Spleen (tissue), 11 donors: ENCODE measurements at regions not wholly inside any gene's neighbourhood (a gene's known extent, or its start where the extent isn't known, plus 50 kb on each side); places are given as distances from the start of the nearest gene placed in this dataset.

Experiments
- DNase-seq: peaks from one replicate; pipeline ENCODE4 v3.0.0-alpha.2; 2020
- H3K27ac ChIP-seq, 8 donors: fragments of 200-600 bp; sonication (generic) in 7 of 8; 1 replicate in 4 of 8; 2 replicates in 4 of 8; pipeline versions ENCODE4 v1.5.0 to v1.8.0; 2016 to 2021; ENCODE audit warnings: inconsistent platforms in 4 of 8, mild to moderate bottlenecking in 4 of 8, moderate library complexity in 1 of 8
- H3K27me3 ChIP-seq, 7 donors: fragments of 200-600 bp; sonication (generic) in 6 of 7; replicated peaks in 1 of 7; 1 replicate in 4 of 7; 2 replicates in 3 of 7; pipeline versions ENCODE4 v1.5.0 to v1.8.0; 2016 to 2021; ENCODE audit warnings: inconsistent platforms in 3 of 7, mild to moderate bottlenecking in 1 of 7
- H3K36me3 ChIP-seq, 6 donors: fragments of 200-600 bp; sonication (generic) in 5 of 6; 1 replicate in 4 of 6; 2 replicates in 2 of 6; pipeline versions ENCODE4 v1.5.0 to v1.8.0; 2016 to 2021; ENCODE audit warnings: inconsistent platforms in 2 of 6
- H3K4me1 ChIP-seq, 6 donors: fragments of 200-600 bp; sonication (generic) in 5 of 6; 1 replicate in 3 of 6; 2 replicates in 3 of 6; pipeline versions ENCODE4 v1.5.0 to v1.8.0; 2016 to 2021; ENCODE audit warnings: inconsistent platforms in 3 of 6
- H3K4me3 ChIP-seq, 8 donors: fragments of 200-600 bp; sonication (generic) in 7 of 8; 1 replicate in 4 of 8; 2 replicates in 4 of 8; pipeline versions ENCODE4 v1.5.0 to v1.8.0; 2016 to 2021; ENCODE audit warnings: inconsistent platforms in 4 of 8, mild to moderate bottlenecking in 4 of 8, moderate library complexity in 2 of 8
- H3K9me3 ChIP-seq, 8 donors: fragments of 200-600 bp; sonication (generic) in 7 of 8; 1 replicate in 4 of 8; 2 replicates in 4 of 8; pipeline versions ENCODE4 v1.5.0 to v1.8.0; 2016 to 2021; ENCODE audit warnings: inconsistent platforms in 4 of 8
- CTCF ChIP-seq, 11 experiments: fragments of 200-600 bp in 7 of 11; fragments of 450-650 bp in 4 of 11; sonication (generic) in 4 of 11; IDR thresholded peaks in 8 of 11; conservative IDR thresholded peaks in 3 of 11; 1 replicate in 7 of 11; 2 replicates in 4 of 11; pipeline versions ENCODE4 v1.4.0 to v1.8.0; 2016 to 2021; ENCODE audit warnings: antibody characterized with exemption in 11 of 11, inconsistent platforms in 4 of 11, mild to moderate bottlenecking in 1 of 11
- POLR2A ChIP-seq, 3 donors: fragments of 450-650 bp; IDR thresholded peaks; one replicate each; pipeline ENCODE4 v1.5.1; 2017; ENCODE audit warnings: antibody characterized with exemption in 3 of 3, mild to moderate bottlenecking in 1 of 3
- POLR2AphosphoS5 ChIP-seq, 3 donors: sonication (generic); formaldehyde crosslinking; IDR thresholded peaks; one replicate each; pipeline ENCODE4 v1.5.1; 2017; ENCODE audit warnings: antibody characterized with exemption in 3 of 3
- WGBS, 5 donors: extraction: QIAGEN DNeasy Blood & Tissue Kit in 3 of 5; methylation state at CpG; one replicate each; pipeline versions ENCODE4 v1.1.5 to v1.1.7; 2013 to 2018; 5-methylcytosine and 5-hydroxymethylcytosine counted together
- intact Hi-C: fragments of 100-400 bp; cut with DNase I; formaldehyde crosslinking; loops from one replicate; pipeline ENCODE4 v1.15.0; 2023; ENCODE audit warnings: low total_unique reads
- donor health status: healthy with polysubstance abuse.
- donor health status: DM: no; HTN: no; CAD: no; lungs with moderate emphysema.
- donor health status: DM: no; HTN: no; CAD: no.
- donor health status: Bipolar disorder and iron deficiency.
- donor health status: healthy.
- donor health status: DM: no; HTN: no; CAD: no.
- donor health status: DM: yes; HTN: yes; CAD: no.

GRCh38 chr10:118856106-118856505 is 101.3 kb upstream of the CACUL1 start:
- intact Hi-C loops, result no loop called here
- Histone ChIP-seq H3K4me1 (no peaks in the 10 kb centered on the region), H3K27ac (no peak overlapping the region), H3K9me3 (peaks cover 0 to 7% (median 0%) of the 10 kb centered on the region in 8 donors), H3K27me3 (peaks cover 0 to 7% (median 0%) of the 10 kb centered on the region in 7 donors), H3K36me3 (no peaks in the 10 kb centered on the region), H3K4me3 (no peak overlapping the region)
- TF ChIP-seq POLR2A (IDR thresholded peaks at IDR 0.05) (no peak), CTCF (IDR thresholded peaks at IDR 0.05 in 8 of 11, conservative IDR thresholded peaks at IDR 0.05 in 3 of 11) (no peak), POLR2AphosphoS5 (IDR thresholded peaks at IDR 0.05) (no peak)
- DNase-seq, result no peak
- 76 to 95% (median 83%) methylated on average over 3 of the region's 3 CpGs for WGBS, 5 donors

GRCh38 chr10:118865998-118866693 is 111.4 kb upstream of the CACUL1 start:
- H3K36me3 ChIP-seq, result no peaks in the 10 kb centered on the region
- H3K27ac ChIP-seq, result no peak overlapping the region
- H3K9me3 ChIP-seq, result no peaks in the 10 kb centered on the region
- DNase-seq, result no peak
- 72 to 79% (median 78%) methylated on average over 6 of the region's 6 CpGs for whole genome bisulfite sequencing, 5 donors
- no peak overlapping the region for H3K4me3 ChIP-seq
- peaks cover 0 to 12% (median 9%) of the 10 kb centered on the region in 6 donors for H3K4me1 ChIP-seq
- intact Hi-C loops, result no loop called here
- no peak for TF ChIP-seq POLR2A (IDR thresholded peaks at IDR 0.05)
- TF ChIP-seq CTCF (IDR thresholded peaks at IDR 0.05 in 8 of 11, conservative IDR thresholded peaks at IDR 0.05 in 3 of 11), result no peak
- no peak for TF ChIP-seq POLR2AphosphoS5 (IDR thresholded peaks at IDR 0.05)
- H3K27me3 ChIP-seq, result no peaks in the 10 kb centered on the region

- no peak for DNase-seq
- Histone ChIP-seq H3K4me1 (peaks cover 0 to 17% (median 10%) of the 10 kb centered on the region in 6 donors), H3K9me3 (no peaks in the 10 kb centered on the region), H3K27me3 (no peaks in the 10 kb centered on the region), H3K36me3 (no peaks in the 10 kb centered on the region), H3K27ac (no peak overlapping the region), H3K4me3 (no peak overlapping the region)
- intact Hi-C loops, result no loop called here
- 85 to 92% (median 88%) methylated on average over 3 of the region's 3 CpGs for WGBS, 5 donors
- TF ChIP-seq CTCF (IDR thresholded peaks at IDR 0.05 in 8 of 11, conservative IDR thresholded peaks at IDR 0.05 in 3 of 11), result no peak
- no peak for TF ChIP-seq POLR2A (IDR thresholded peaks at IDR 0.05)
- no peak for TF ChIP-seq POLR2AphosphoS5 (IDR thresholded peaks at IDR 0.05)
Observed at GRCh38 chr10:118867768-118868167, 113.0 kb upstream of the CACUL1 start.

GRCh38 chr10:118868589-118868988 is 113.8 kb upstream of the CACUL1 start:
- H3K36me3 ChIP-seq, result no peaks in the 10 kb centered on the region
- no peak overlapping the region for H3K4me3 ChIP-seq
- intact Hi-C loops, result no loop called here
- no peaks in the 10 kb centered on the region for H3K9me3 ChIP-seq
- no peaks in the 10 kb centered on the region for H3K27me3 ChIP-seq
- DNase-seq, result no peak
- 58 to 83% (median 80%) methylated on average over 5 of the region's 5 CpGs for WGBS, 5 donors
- H3K27ac ChIP-seq, result no peak overlapping the region
- H3K4me1 ChIP-seq, result peaks cover 0 to 17% (median 10%) of the 10 kb centered on the region in 6 donors
- TF ChIP-seq POLR2AphosphoS5 (IDR thresholded peaks at IDR 0.05), result no peak
- no peak for TF ChIP-seq POLR2A (IDR thresholded peaks at IDR 0.05)
- no peak for TF ChIP-seq CTCF (IDR thresholded peaks at IDR 0.05 in 8 of 11, conservative IDR thresholded peaks at IDR 0.05 in 3 of 11)
